GM21529 (cell line): ENCODE measurements at regions not wholly inside any gene's neighbourhood (a gene's known extent, or its start where the extent isn't known, plus 50 kb on each side); places are given as distances from the start of the nearest gene placed in this dataset.
A peak's percentile ranks its signal among the peaks of the same experiment; 100 is the strongest.

Experiments used
- ATAC-seq: cut with Tn5 transposase; IDR thresholded peaks from one replicate; pipeline ENCODE4 v1.9.1; 2021; ENCODE audit not compliant: unreplicated experiment

GRCh38 chr4:107183155-107183774, 147.2 kb upstream of the DKK2 start:
- peak; percentile 99 for ATAC-seq

DNA sequence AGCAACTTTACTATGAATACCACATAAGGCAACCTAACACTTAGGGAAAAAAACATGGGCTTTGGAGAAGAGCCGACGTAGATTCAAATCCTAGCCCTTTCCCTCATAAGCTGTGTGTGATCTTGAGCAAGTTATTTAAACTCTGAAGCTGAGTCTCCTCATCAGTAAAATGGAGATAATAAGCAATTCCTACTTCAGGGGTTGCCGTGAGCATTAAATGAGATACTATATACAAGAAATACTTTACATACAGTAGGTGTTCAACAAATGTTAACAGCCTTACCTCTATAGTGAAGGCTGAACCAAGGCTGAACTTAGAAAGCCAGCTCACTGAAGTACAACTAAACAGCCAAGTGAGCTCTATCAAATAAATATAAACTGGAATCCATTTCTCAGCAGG, 146.2 kb upstream of the DKK2 start:
- ATAC-seq, result no peak

DNA sequence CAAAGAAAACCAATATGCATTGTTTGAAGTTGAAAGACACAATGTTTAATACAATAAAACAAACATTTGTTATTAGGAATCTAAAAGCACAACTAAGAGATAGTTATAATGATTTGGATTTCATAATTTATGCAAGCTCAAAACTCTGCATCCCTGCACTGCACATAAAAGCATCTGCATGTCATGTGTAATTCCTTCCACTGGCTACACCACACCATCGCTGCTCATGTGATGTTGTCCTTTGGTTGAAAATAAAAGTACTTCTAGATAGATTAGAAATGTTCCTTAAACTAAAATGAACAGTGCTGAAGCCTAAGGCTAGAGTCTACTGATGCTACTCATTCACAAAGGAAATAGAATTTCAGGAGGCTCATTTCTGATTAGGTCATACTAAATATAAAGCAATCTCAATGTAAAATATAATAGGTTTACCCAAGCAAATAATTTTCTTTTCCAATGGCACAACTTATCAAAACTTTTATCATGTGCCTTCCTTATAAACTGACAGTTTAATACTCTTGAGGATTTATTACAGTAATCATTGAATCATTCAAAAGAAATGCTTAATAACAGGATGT, 130.8 kb upstream of the DKK2 start:
- no peak for ATAC-seq

GRCh38 chr4:107166181-107166580, 130.1 kb upstream of the DKK2 start:
- ATAC-seq, result no peak

- ATAC-seq, result no peak
These were observed 128.9 kb upstream of the DKK2 start for GRCh38 chr4:107164962-107165475.

DNA sequence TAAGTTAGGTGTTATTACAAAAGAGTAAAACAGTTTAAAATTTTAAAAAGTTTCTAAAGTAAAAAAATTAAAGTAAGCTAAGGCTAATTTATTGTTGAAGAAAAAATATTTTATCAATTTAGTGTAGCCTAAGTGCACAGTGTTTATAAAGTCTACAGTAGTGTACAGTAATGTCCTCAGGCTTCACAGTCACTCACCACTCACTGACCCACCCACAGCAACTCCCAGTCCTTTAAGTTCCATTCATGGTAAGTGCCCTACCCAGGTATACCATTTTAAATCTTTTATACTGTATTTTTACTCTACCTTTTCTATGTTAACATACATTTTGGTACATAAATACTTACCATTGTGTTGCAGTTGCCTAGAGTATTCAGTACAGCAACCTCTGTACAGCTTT, 120.3 kb upstream of the DKK2 start:
- no peak for ATAC-seq

- ATAC-seq, result no peak
These were observed 119.3 kb upstream of the DKK2 start for GRCh38 chr4:107155366-107155765.

GRCh38 chr4:107153956-107154355, 117.8 kb upstream of the DKK2 start:
- no peak for ATAC-seq

GRCh38 chr4:107153228-107153627, 117.1 kb upstream of the DKK2 start:
- no peak for ATAC-seq

DNA sequence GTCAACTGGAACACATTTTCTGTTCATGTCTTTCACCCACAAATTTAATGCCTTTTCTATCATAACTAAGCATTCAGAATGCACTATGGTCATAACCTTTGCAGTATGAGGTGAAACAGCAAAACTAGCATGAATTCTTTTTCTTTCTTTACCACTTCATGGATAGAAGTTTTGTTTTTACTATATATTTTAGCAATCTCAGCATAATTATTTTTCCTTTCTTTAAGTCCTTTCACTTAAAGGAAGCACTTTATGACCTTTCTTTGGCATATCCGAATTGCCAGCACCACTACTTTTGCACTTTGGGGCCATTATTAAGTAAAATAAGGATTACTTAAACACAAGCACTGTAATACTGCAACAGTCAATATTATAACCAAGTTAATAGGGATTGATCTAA, 115.1 kb upstream of the DKK2 start:
- no peak for ATAC-seq

DNA sequence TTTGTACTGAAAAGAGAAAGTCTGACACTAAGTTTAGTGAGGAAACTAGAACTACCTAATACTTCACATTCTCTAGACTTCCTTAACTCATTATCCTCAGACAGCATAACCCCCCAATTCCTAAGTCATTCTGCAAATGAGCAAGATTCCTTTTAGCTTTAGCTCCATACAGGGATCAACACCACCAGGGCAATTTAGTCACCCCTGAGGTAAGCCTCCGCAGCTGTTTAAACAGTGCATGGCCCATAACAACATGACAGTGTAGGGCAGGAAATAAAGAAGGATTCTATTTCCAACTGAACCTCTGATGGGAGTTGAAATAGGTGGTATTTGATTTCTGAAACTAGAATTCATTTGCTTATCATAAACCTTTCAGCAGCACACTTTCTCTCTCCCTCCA, 112.8 kb upstream of the DKK2 start:
- ATAC-seq, result no peak

DNA sequence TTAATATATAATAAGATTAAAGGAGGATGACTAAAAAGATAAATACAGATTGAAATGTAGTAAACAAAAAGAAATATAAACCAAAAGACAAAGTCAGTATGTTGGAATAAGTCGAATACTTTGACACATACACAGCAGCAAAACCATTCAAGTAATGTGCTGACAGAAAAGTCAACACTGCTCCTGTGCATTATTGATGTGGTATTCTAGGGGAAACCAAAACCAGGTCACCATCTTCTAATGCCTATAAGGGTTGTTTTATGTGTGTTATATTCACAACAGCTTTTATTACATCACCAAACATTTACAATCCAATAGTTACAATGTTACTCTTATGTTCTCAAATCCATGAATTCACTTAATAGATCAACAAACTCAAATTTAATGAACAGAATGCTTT, 111.8 kb upstream of the DKK2 start:
- no peak for ATAC-seq

- no peak for ATAC-seq
These were observed 102.3 kb upstream of the DKK2 start for GRCh38 chr4:107138433-107138832.

DNA sequence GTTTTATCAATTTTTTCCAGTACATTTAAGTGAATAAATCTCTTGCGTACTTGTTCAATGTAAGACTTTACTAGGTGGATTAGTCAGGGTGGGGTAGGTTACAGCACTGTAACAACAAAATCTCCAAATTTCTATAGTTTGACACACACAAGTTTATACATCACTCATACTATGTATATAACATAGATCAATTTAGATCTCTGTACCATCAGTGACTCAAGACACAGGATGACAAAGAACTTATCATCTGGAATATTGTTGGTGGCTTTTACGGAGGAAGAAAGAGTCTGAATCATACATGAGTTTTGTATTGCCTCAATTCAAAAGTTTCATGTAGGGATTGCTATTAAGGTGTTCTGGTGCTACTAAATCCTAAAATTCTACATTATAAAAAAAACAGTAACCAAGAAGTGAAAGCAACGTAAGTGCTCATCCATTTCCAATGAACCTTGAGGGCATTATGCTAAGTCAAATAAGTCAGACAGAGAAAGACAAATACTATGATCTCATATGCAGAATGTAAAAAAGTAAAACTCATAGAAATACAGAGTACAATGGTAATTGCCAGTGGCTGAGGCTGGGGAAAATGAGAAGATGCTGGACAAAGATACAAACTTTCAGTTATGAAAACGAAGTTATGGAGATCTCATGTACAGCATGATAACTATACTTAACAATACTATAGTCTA, 98.0 kb upstream of the DKK2 start:
- ATAC-seq, result no peak

DNA sequence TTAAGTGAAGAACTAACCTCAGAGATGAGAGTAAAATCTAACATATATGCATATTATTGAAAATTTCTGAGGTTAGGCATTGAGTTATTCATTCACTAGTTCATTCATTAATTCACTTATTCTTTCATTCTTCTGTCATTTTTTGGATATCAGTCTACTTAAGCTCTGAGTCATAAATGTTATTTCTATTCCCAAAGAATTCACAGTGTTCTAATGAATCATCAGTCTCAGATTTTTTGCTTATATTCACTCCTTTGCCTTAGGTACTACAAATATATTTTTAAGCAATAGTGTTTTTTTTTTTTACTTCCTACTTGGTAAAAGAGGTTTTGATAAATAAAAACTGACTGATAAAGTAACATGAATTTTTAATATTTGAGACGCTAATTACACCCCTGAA, 95.2 kb upstream of the DKK2 start:
- no peak for ATAC-seq

- no peak for ATAC-seq
These were observed 94.0 kb upstream of the DKK2 start for GRCh38 chr4:107130157-107130556.

- ATAC-seq, result no peak
These were observed 93.5 kb upstream of the DKK2 start for GRCh38 chr4:107129611-107130010.

GRCh38 chr4:107129076-107129475, 93.0 kb upstream of the DKK2 start:
- no peak for ATAC-seq

- no peak for ATAC-seq
These were observed 92.0 kb upstream of the DKK2 start for GRCh38 chr4:107128116-107128515.

DNA sequence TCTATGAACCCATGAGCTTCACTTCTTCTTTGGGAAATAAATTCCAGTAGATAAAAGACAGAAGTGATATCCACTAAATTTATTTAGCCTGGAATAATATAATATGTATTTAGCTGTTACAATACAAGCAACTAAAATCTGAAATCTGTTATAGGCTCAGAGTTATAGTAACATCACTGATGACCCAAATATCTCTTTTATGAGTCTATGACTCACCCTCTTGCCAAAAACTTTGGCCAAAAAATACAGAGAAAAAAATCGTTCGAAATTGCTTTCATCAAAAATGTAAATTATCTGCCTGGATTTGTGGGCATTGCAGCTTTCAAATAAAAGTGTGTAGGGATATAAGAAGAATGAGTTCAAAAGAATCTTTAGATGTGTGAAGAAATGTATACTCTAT, 89.4 kb upstream of the DKK2 start:
- no peak for ATAC-seq

- no peak for ATAC-seq
These were observed 86.6 kb upstream of the DKK2 start for GRCh38 chr4:107122736-107123135.

DNA sequence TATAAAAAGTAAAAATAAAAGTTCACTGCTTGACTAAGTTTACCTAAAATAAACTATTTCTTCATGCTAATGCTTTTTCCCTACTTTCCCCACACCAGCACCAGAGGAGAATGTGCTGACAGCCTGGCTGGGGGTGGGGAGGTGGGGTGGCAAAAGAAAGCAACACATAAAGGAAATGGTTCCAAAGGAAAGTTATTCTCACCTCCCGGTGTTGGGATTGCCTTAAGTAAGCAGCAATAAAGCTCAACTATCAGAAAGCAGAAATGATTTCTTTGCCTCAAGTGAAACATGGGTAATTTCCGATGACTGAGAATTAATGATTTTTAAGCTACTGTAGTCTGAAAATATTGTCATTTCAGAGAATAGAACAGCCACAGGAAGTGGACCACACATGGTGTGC, 84.5 kb upstream of the DKK2 start:
- ATAC-seq, result no peak
